Hepatocyte (in vitro differentiated cells): ENCODE measurements at regions not wholly inside any gene's neighbourhood (a gene's known extent, or its start where the extent isn't known, plus 50 kb on each side); places are given as distances from the start of the nearest gene placed in this dataset.

Experiments used
- EZH2phosphoT487 ChIP-seq: fragments of 200-600 bp; sonication (generic); IDR thresholded peaks from one replicate; pipeline ENCODE4 v1.6.1; 2018; ENCODE audit warnings: antibody characterized with exemption, mild to moderate bottlenecking, low read depth, moderate library complexity; ENCODE audit not compliant: unreplicated experiment, severe bottlenecking
- TF ChIP-seq, protein P1 (sequence below): fragments of 200-600 bp; sonication (generic); IDR thresholded peaks from 2 replicates; pipeline ENCODE4 v1.5.1; 2016; ENCODE audit warnings: antibody characterized with exemption, mild to moderate bottlenecking; ENCODE audit not compliant: poor library complexity

DNA sequence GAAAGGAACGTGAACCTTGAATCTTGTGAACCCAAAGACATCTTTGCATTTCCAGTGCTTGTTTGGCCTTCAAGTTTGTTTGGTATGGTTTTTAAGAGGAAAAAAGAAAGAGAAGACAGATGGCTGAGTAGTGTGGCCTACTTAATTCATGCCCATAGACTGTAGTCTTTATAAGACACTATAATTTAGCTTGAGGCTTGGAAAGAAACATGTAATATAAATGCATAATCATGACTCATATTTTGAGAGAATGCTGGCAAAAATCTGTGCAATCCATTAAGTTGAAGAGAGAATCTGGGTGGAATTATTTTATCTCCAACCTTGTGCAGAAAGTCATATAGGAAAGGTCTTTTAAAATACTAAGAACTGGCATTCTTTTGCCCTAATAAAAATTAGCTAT is 179.3 kb downstream of the SIPA1L2 start:
- TF ChIP-seq, protein P1, sequence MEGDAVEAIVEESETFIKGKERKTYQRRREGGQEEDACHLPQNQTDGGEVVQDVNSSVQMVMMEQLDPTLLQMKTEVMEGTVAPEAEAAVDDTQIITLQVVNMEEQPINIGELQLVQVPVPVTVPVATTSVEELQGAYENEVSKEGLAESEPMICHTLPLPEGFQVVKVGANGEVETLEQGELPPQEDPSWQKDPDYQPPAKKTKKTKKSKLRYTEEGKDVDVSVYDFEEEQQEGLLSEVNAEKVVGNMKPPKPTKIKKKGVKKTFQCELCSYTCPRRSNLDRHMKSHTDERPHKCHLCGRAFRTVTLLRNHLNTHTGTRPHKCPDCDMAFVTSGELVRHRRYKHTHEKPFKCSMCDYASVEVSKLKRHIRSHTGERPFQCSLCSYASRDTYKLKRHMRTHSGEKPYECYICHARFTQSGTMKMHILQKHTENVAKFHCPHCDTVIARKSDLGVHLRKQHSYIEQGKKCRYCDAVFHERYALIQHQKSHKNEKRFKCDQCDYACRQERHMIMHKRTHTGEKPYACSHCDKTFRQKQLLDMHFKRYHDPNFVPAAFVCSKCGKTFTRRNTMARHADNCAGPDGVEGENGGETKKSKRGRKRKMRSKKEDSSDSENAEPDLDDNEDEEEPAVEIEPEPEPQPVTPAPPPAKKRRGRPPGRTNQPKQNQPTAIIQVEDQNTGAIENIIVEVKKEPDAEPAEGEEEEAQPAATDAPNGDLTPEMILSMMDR = no peak
- no peak for TF ChIP-seq EZH2phosphoT487
